Fibroblast of lung (primary cell): ENCODE measurements at regions not wholly inside any gene's neighbourhood (a gene's known extent, or its start where the extent isn't known, plus 50 kb on each side); places are given as distances from the start of the nearest gene placed in this dataset.

ENCODE experiments used
- DNase-seq, 2 donors: peaks; one replicate each; pipeline versions ENCODE4 v3.0.0 to v3.0.0-alpha.2; 2010; ENCODE audit warnings: low read depth in 2 of 2
- H2AFZ ChIP-seq: 2 replicates; pipeline ENCODE4 v1.5.1; 2012; ENCODE audit warnings: low read length, control low read depth, inconsistent platforms
- H3K27ac ChIP-seq: 2 replicates; pipeline ENCODE4 v1.5.1; 2011; ENCODE audit warnings: low read length, control low read depth; ENCODE audit not compliant: insufficient read depth
- H3K27me3 ChIP-seq: 2 replicates; pipeline ENCODE4 v1.5.1; 2011; ENCODE audit warnings: mild to moderate bottlenecking, low read length; ENCODE audit not compliant: control insufficient read depth, insufficient read depth
- H3K36me3 ChIP-seq: 2 replicates; pipeline ENCODE4 v1.5.1; 2011; ENCODE audit warnings: low read length; ENCODE audit not compliant: control insufficient read depth, insufficient read depth
- H3K4me1 ChIP-seq: 2 replicates; pipeline ENCODE4 v1.5.1; 2011; ENCODE audit warnings: low read length; ENCODE audit not compliant: control insufficient read depth, insufficient read depth; ENCODE audit errors: extremely low read depth
- H3K4me2 ChIP-seq: 2 replicates; pipeline ENCODE4 v1.5.1; 2011; ENCODE audit warnings: low read length, control low read depth; ENCODE audit not compliant: insufficient read depth; ENCODE audit errors: extremely low read depth
- H3K4me3 ChIP-seq, 4 experiments: fragments of 200-600 bp in 1 of 4; sonication (generic) in 1 of 4; replicated peaks in 1 of 4; 2 replicates each; pipeline ENCODE4 v1.5.1; 2011 to 2016; ENCODE audit warnings: low read length in 4 of 4, low read depth in 3 of 4, mild to moderate bottlenecking in 3 of 4, control low read depth in 2 of 4, inconsistent platforms in 1 of 4, mixed read lengths in 1 of 4; ENCODE audit not compliant: insufficient read depth in 1 of 4; ENCODE audit errors: control extremely low read depth in 1 of 4
- H3K79me2 ChIP-seq: 2 replicates; pipeline ENCODE4 v1.5.1; 2012; ENCODE audit warnings: mild to moderate bottlenecking, low read length, inconsistent platforms; ENCODE audit not compliant: control insufficient read depth, insufficient read depth
- H3K9ac ChIP-seq: 2 replicates; pipeline ENCODE4 v1.5.1; 2011; ENCODE audit warnings: mild to moderate bottlenecking, low read length, control low read depth; ENCODE audit not compliant: insufficient read depth
- H3K9me3 ChIP-seq: 2 replicates; pipeline ENCODE4 v1.5.1; 2012; ENCODE audit warnings: low read depth, low read length; ENCODE audit not compliant: control insufficient read depth, insufficient read depth
- H4K20me1 ChIP-seq: 2 replicates; pipeline ENCODE4 v1.5.1; 2011; ENCODE audit warnings: low read length; ENCODE audit not compliant: control insufficient read depth, insufficient read depth; ENCODE audit errors: extremely low read depth
- EZH2 ChIP-seq: IDR thresholded peaks from 2 replicates; pipeline ENCODE4 v1.5.1; 2012; ENCODE audit warnings: low read length, control low read depth, mild to moderate bottlenecking; ENCODE audit errors: missing control alignments
- TF ChIP-seq, protein P1 (sequence below), 2 donors: IDR thresholded peaks in 1 of 2; conservative IDR thresholded peaks in 1 of 2; 1 replicate in 1 of 2; 2 replicates in 1 of 2; pipeline ENCODE4 v1.5.1; 2011 to 2012; ENCODE audit warnings: low read length in 2 of 2, control low read depth in 1 of 2, inconsistent platforms in 1 of 2, low read depth in 1 of 2, mild to moderate bottlenecking in 1 of 2

DNA sequence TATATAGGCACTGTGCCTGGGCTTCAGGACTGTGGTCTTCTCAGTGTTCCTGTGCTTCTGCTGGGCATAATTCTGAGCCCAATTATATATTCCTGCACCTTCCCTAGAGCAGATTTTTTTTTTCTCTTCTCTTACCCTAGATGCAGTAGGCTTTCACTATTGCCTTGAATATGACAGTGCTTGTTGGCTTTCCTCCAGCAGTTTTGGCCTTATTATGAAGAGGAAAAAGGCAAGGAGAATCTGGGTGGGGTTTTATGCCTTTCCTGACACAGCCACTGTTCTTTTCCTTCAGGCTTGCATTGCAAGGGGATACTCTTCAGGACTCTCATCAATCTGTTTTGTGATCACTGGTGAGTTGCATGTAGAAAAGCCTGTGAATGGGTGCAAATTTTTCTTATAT lies 221.9 kb upstream of the CELF4 start:
- Histone ChIP-seq H3K4me2 (no peak overlapping the region), H3K79me2 (no peaks in the 10 kb centered on the region), H3K4me3 (no peak overlapping the region), H3K27me3 (no peaks in the 10 kb centered on the region), H3K27ac (no peak overlapping the region), H2AFZ (no peak overlapping the region), H4K20me1 (no peaks in the 10 kb centered on the region), H3K9ac (no peak overlapping the region), H3K9me3 (no peaks in the 10 kb centered on the region), H3K36me3 (no peaks in the 10 kb centered on the region), H3K4me1 (no peaks in the 10 kb centered on the region)
- TF ChIP-seq, protein P1, sequence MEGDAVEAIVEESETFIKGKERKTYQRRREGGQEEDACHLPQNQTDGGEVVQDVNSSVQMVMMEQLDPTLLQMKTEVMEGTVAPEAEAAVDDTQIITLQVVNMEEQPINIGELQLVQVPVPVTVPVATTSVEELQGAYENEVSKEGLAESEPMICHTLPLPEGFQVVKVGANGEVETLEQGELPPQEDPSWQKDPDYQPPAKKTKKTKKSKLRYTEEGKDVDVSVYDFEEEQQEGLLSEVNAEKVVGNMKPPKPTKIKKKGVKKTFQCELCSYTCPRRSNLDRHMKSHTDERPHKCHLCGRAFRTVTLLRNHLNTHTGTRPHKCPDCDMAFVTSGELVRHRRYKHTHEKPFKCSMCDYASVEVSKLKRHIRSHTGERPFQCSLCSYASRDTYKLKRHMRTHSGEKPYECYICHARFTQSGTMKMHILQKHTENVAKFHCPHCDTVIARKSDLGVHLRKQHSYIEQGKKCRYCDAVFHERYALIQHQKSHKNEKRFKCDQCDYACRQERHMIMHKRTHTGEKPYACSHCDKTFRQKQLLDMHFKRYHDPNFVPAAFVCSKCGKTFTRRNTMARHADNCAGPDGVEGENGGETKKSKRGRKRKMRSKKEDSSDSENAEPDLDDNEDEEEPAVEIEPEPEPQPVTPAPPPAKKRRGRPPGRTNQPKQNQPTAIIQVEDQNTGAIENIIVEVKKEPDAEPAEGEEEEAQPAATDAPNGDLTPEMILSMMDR (conservative IDR thresholded peaks at IDR 0.05 in 1 of 2, IDR thresholded peaks at IDR 0.05 in 1 of 2; ENCODE audit: low read depth in 1 of 2, low read length in 2 of 2) = no peak
- no peak for TF ChIP-seq EZH2
- DNase-seq = no peak

DNA sequence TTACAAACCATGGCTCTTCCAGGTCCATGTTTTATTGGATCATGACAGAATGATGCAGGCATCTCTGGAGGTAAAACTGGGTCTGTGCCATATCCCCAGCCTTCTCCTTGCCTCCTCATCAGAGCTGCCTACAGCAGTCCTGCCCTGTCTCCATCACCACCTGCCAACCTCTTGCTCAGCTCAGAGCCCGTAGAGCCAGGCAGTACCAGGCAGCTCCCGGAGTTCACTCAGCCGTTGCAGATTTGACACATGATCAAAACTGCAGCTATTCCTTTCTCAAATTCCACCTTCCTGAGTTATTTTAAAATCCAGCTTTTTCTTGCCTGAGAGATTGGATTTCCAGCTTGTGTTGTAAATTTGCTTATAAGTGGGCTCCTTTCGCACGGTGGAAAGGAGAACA lies 218.2 kb upstream of the CELF4 start:
- no peaks in the 10 kb centered on the region for H4K20me1 ChIP-seq
- H3K4me3 ChIP-seq = no peak overlapping the region
- no peak overlapping the region for H3K4me2 ChIP-seq
- H3K27me3 ChIP-seq = no peaks in the 10 kb centered on the region
- no peak overlapping the region for H3K9ac ChIP-seq
- H3K9me3 ChIP-seq = no peaks in the 10 kb centered on the region
- no peaks in the 10 kb centered on the region for H3K36me3 ChIP-seq
- H3K4me1 ChIP-seq = no peaks in the 10 kb centered on the region
- DNase-seq = no peak
- TF ChIP-seq, protein P1 (conservative IDR thresholded peaks at IDR 0.05 in 1 of 2, IDR thresholded peaks at IDR 0.05 in 1 of 2; ENCODE audit: low read depth in 1 of 2, low read length in 2 of 2) = no peak
- no peak for TF ChIP-seq EZH2
- H3K79me2 ChIP-seq = no peaks in the 10 kb centered on the region
- no peak overlapping the region for H3K27ac ChIP-seq
- H2AFZ ChIP-seq = no peak overlapping the region

DNA sequence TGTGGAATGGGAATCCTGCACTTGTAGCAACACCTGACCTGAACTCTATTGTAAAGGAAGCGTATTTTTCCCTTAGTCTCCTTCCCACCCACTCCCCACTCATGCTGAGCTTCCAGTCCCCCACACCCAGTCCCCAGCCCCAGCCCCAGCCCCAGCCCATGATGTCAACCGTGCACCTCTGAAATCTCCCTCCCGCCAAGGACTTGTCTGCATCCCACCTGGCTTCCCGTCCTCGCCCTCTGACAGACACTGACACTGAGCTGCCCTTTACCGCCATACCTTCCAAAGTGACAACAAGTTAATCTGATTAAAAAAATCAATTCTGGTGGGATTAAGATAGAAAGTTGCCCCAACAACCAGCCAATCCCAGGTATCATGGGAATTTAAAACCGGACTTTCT lies 213.6 kb upstream of the CELF4 start:
- Histone ChIP-seq H3K4me1 (no peaks in the 10 kb centered on the region), H3K27me3 (no peaks in the 10 kb centered on the region), H2AFZ (no peak overlapping the region), H3K27ac (no peak overlapping the region), H3K4me3 (no peak overlapping the region), H3K36me3 (no peaks in the 10 kb centered on the region), H3K9me3 (no peaks in the 10 kb centered on the region), H4K20me1 (no peaks in the 10 kb centered on the region), H3K79me2 (no peaks in the 10 kb centered on the region), H3K4me2 (no peak overlapping the region), H3K9ac (no peak overlapping the region)
- TF ChIP-seq, protein P1 (conservative IDR thresholded peaks at IDR 0.05 in 1 of 2, IDR thresholded peaks at IDR 0.05 in 1 of 2; ENCODE audit: low read depth in 1 of 2, low read length in 2 of 2) = no peak
- TF ChIP-seq EZH2 = no peak
- DNase-seq = no peak
